Epithelial cell of prostate (primary cell): ENCODE measurements at regions not wholly inside any gene's neighbourhood (a gene's known extent, or its start where the extent isn't known, plus 50 kb on each side); places are given as distances from the start of the nearest gene placed in this dataset.

Experiments used
- DNase-seq: peaks from one replicate; pipeline ENCODE4 v3.0.0-alpha.2; 2011; ENCODE audit warnings: low read depth, low spot score
- H3K27ac ChIP-seq: fragments of 450-650 bp; 2 replicates; pipeline ENCODE4 v1.5.1; 2017; ENCODE audit warnings: mild to moderate bottlenecking

GRCh38 chr18:78703291-78703690, 276.3 kb upstream of the SALL3 start:
- no peak overlapping the region for H3K27ac ChIP-seq
- no peak for DNase-seq

- DNase-seq: no peak
- H3K27ac ChIP-seq: no peak overlapping the region
Measured at GRCh38 chr18:78704971-78705461, 274.6 kb upstream of the SALL3 start.

GRCh38 chr18:78709261-78709809, 270.3 kb upstream of the SALL3 start:
- no peak overlapping the region for H3K27ac ChIP-seq
- no peak for DNase-seq

- no peak overlapping the region for H3K27ac ChIP-seq
- no peak for DNase-seq
Measured at GRCh38 chr18:78711316-78711715, 268.3 kb upstream of the SALL3 start.

GRCh38 chr18:78711971-78712370, 267.6 kb upstream of the SALL3 start:
- no peak overlapping the region for H3K27ac ChIP-seq
- no peak for DNase-seq

GRCh38 chr18:78713069-78713468, 266.5 kb upstream of the SALL3 start:
- no peak for DNase-seq
- H3K27ac ChIP-seq: no peak overlapping the region

- H3K27ac ChIP-seq: no peak overlapping the region
- DNase-seq: no peak
Measured at GRCh38 chr18:78713726-78714125, 265.9 kb upstream of the SALL3 start.

- DNase-seq: no peak
- no peak overlapping the region for H3K27ac ChIP-seq
Measured at GRCh38 chr18:78716022-78716421, 263.6 kb upstream of the SALL3 start.

- no peak overlapping the region for H3K27ac ChIP-seq
- DNase-seq: no peak
Measured at GRCh38 chr18:78716581-78716980, 263.0 kb upstream of the SALL3 start.

GRCh38 chr18:78717051-78717765, 262.4 kb upstream of the SALL3 start:
- no peak for DNase-seq

GRCh38 chr18:78717766-78718150, 261.9 kb upstream of the SALL3 start:
- no peak overlapping the region for H3K27ac ChIP-seq
- DNase-seq: no peak

More at GRCh38 chr18:78717051-78717765, 262.4 kb upstream of the SALL3 start:
- no peak overlapping the region for H3K27ac ChIP-seq

GRCh38 chr18:78719821-78720220, 259.8 kb upstream of the SALL3 start:
- DNase-seq: no peak

GRCh38 chr18:78720456-78721237, 259.0 kb upstream of the SALL3 start:
- no peak overlapping the region for H3K27ac ChIP-seq
- no peak for DNase-seq

More at GRCh38 chr18:78719821-78720220, 259.8 kb upstream of the SALL3 start:
- H3K27ac ChIP-seq: no peak overlapping the region

- DNase-seq: no peak
- H3K27ac ChIP-seq: no peak overlapping the region
Measured at GRCh38 chr18:78721238-78721875, 258.3 kb upstream of the SALL3 start.

- no peak overlapping the region for H3K27ac ChIP-seq
- DNase-seq: no peak
Measured at GRCh38 chr18:78721981-78722380, 257.6 kb upstream of the SALL3 start.

- no peak overlapping the region for H3K27ac ChIP-seq
- DNase-seq: no peak
Measured at GRCh38 chr18:78722386-78722785, 257.2 kb upstream of the SALL3 start.

GRCh38 chr18:78722929-78723710, 256.5 kb upstream of the SALL3 start:
- no peak overlapping the region for H3K27ac ChIP-seq
- no peak for DNase-seq

- H3K27ac ChIP-seq: no peak overlapping the region
- DNase-seq: no peak
Measured at GRCh38 chr18:78724214-78724914, 255.3 kb upstream of the SALL3 start.

GRCh38 chr18:78725426-78725825, 254.2 kb upstream of the SALL3 start:
- H3K27ac ChIP-seq: no peak overlapping the region
- no peak for DNase-seq
